ENCODE measurements at regions not wholly inside any gene's neighbourhood (a gene's known extent, or its start where the extent isn't known, plus 50 kb on each side); places are given as distances from the start of the nearest gene placed in this dataset.

GRCh38 chr4:130859991-130860390 lies 1764.0 kb downstream of the C4orf33 start:
- peaks cover 8% of the 10 kb centered on the region for H3K9me3 Mint-ChIP-seq (ENCODE audit: insufficient read depth)
- POLR2A ChIA-PET: no interaction called here
- CTCF ChIA-PET: no interaction called here

GRCh38 chr4:130896920-130897319 lies 1801.0 kb downstream of the C4orf33 start:
- H4K20me1 ChIP-seq (ENCODE audit: control insufficient read depth, insufficient read depth, low read length, poor library complexity, severe bottlenecking): no peaks in the 10 kb centered on the region
- no peaks in the 10 kb centered on the region for H3K4me1 Mint-ChIP-seq
- H3K9ac ChIP-seq (ENCODE audit: low read length): no peak overlapping the region
- H3K4me3 ChIP-seq (ENCODE audit: control extremely low read depth in 1 of 5, extremely low read depth in 1 of 5, insufficient read depth in 1 of 5, low read depth in 2 of 5, low read length in 4 of 5): no peak overlapping the region
- POLR2A ChIA-PET: no interaction called here
- H3K27ac ChIP-seq (ENCODE audit: low read length in 2 of 2): no peak overlapping the region
- H3K4me2 ChIP-seq (replicated peaks; ENCODE audit: low read depth, low read length, poor library complexity, severe bottlenecking): no peak overlapping the region
- H3K27ac Mint-ChIP-seq: no peak overlapping the region
- ATAC-seq (ENCODE audit: low read depth) (no peak), DNase-seq (no peak)
- H2AFZ ChIP-seq (ENCODE audit: insufficient read depth, low read depth, low read length, poor library complexity, severe bottlenecking): no peak overlapping the region
- TF ChIP-seq EZH2 (IDR thresholded peaks at IDR 0.05; ENCODE audit: borderline replicate concordance, insufficient read depth, low read depth, low read length, poor library complexity, severe bottlenecking): no peak
- TF ChIP-seq CTCF (IDR thresholded peaks at IDR 0.05): no peak
- CTCF ChIA-PET: no interaction called here
- no peaks in the 10 kb centered on the region for H3K27me3 ChIP-seq (replicated peaks in 1 of 4; ENCODE audit: control extremely low read depth in 1 of 4, control insufficient read depth in 3 of 4, insufficient read depth in 4 of 4, low read length in 3 of 4)
- H3K36me3 ChIP-seq (replicated peaks in 1 of 2; ENCODE audit: control extremely low read depth in 1 of 2, control insufficient read depth in 1 of 2, extremely low read depth in 1 of 2, insufficient read depth in 2 of 2, low read length in 1 of 2): no peaks in the 10 kb centered on the region
- no peaks in the 10 kb centered on the region for H3K27me3 Mint-ChIP-seq
- no peaks in the 10 kb centered on the region for H3K9me3 ChIP-seq (ENCODE audit: control extremely low read depth in 1 of 3, control insufficient read depth in 2 of 3, insufficient read depth in 1 of 3, low read length in 2 of 3)
- H3K79me2 ChIP-seq (ENCODE audit: control insufficient read depth, insufficient read depth, low read length): no peaks in the 10 kb centered on the region
- H3K9me3 Mint-ChIP-seq (ENCODE audit: insufficient read depth): peaks cover 4% of the 10 kb centered on the region
- intact Hi-C loops (cut with micrococcal nuclease): no loop called here
- H3K4me3 Mint-ChIP-seq: no peak overlapping the region
- no peaks in the 10 kb centered on the region for H3K4me1 ChIP-seq (ENCODE audit: control insufficient read depth in 2 of 2, insufficient read depth in 2 of 2, low read length in 2 of 2)

More at GRCh38 chr4:130859991-130860390, 1764.0 kb downstream of the C4orf33 start:
- Histone ChIP-seq H3K9me3 (ENCODE audit: control extremely low read depth in 1 of 3, control insufficient read depth in 2 of 3, insufficient read depth in 1 of 3, low read length in 2 of 3) (peaks cover 0 to 2% (median 0%) of the 10 kb centered on the region in 3 donors), H3K4me2 (replicated peaks; ENCODE audit: low read depth, low read length, poor library complexity, severe bottlenecking) (no peak overlapping the region), H3K4me1 (ENCODE audit: control insufficient read depth in 2 of 2, insufficient read depth in 2 of 2, low read length in 2 of 2) (no peaks in the 10 kb centered on the region), H3K79me2 (ENCODE audit: control insufficient read depth, insufficient read depth, low read length) (no peaks in the 10 kb centered on the region), H3K9ac (ENCODE audit: low read length) (no peak overlapping the region), H3K27me3 (replicated peaks in 1 of 4; ENCODE audit: control extremely low read depth in 1 of 4, control insufficient read depth in 3 of 4, insufficient read depth in 4 of 4, low read length in 3 of 4) (no peaks in the 10 kb centered on the region), H2AFZ (ENCODE audit: insufficient read depth, low read depth, low read length, poor library complexity, severe bottlenecking) (no peak overlapping the region), H3K4me3 (ENCODE audit: control extremely low read depth in 1 of 5, extremely low read depth in 1 of 5, insufficient read depth in 1 of 5, low read depth in 2 of 5, low read length in 4 of 5) (no peak overlapping the region), H3K27ac (ENCODE audit: low read length in 2 of 2) (no peak overlapping the region), H4K20me1 (ENCODE audit: control insufficient read depth, insufficient read depth, low read length, poor library complexity, severe bottlenecking) (no peaks in the 10 kb centered on the region), H3K36me3 (replicated peaks in 1 of 2; ENCODE audit: control extremely low read depth in 1 of 2, control insufficient read depth in 1 of 2, extremely low read depth in 1 of 2, insufficient read depth in 2 of 2, low read length in 1 of 2) (no peaks in the 10 kb centered on the region)
- intact Hi-C loops (cut with micrococcal nuclease): no loop called here
- WGBS (ENCODE audit: insufficient coverage): 90% methylated on average over 3 of the region's 3 CpGs
- ATAC-seq (ENCODE audit: low read depth) (no peak), DNase-seq (no peak)
- H3K4me1 Mint-ChIP-seq: no peaks in the 10 kb centered on the region
- no peaks in the 10 kb centered on the region for H3K27me3 Mint-ChIP-seq
- H3K4me3 Mint-ChIP-seq: no peak overlapping the region
- no peak for TF ChIP-seq EZH2 (IDR thresholded peaks at IDR 0.05; ENCODE audit: borderline replicate concordance, insufficient read depth, low read depth, low read length, poor library complexity, severe bottlenecking)
- TF ChIP-seq CTCF (IDR thresholded peaks at IDR 0.05): no peak
- H3K27ac Mint-ChIP-seq: no peak overlapping the region

Data from B cell (primary cell).